AG04449 (cell line): ENCODE measurements at regions not wholly inside any gene's neighbourhood (a gene's known extent, or its start where the extent isn't known, plus 50 kb on each side); places are given as distances from the start of the nearest gene placed in this dataset.

Experiments
- CTCF ChIA-PET: fragments of 350-600 bp; formaldehyde crosslinking; extraction: SDS; loops from one replicate; lab custom pipeline; 2021; ENCODE audit warnings: antibody characterized with exemption; lab: Yijun Ruan, JAX
- POLR2A ChIA-PET: fragments of 400-600, 350-600 bp; formaldehyde crosslinking; extraction: SDS; loops from one replicate; lab custom pipeline; 2020; ENCODE audit warnings: antibody characterized with exemption, inconsistent platforms; lab: Yijun Ruan, JAX
- DNase-seq: peaks from one replicate; pipeline ENCODE4 v3.0.0-alpha.2; 2010; ENCODE audit warnings: low read depth, low spot score
- H3K4me3 ChIP-seq: 2 replicates; pipeline ENCODE4 v1.5.1; 2011; ENCODE audit warnings: low read depth, mild to moderate bottlenecking, control low read depth, low read length
- CTCF ChIP-seq: IDR thresholded peaks from one replicate; pipeline ENCODE4 v1.5.1; 2011; ENCODE audit warnings: mild to moderate bottlenecking, moderate library complexity, low read length, control low read depth, inconsistent platforms; ENCODE audit not compliant: insufficient read depth; ENCODE audit errors: missing control alignments

- no peak for DNase-seq
- H3K4me3 ChIP-seq: no peak overlapping the region
- POLR2A ChIA-PET: no interaction called here
- CTCF ChIA-PET: no interaction called here
- TF ChIP-seq CTCF: no peak
These were observed 402.7 kb upstream of the ADGRL2 start for GRCh38 chr1:81398041-81398440.

GRCh38 chr1:81392526-81393226 is 408.1 kb upstream of the ADGRL2 start:
- ChIA-PET POLR2A (no interaction called here), CTCF (no interaction called here)
- TF ChIP-seq CTCF: no peak
- no peak for DNase-seq
- H3K4me3 ChIP-seq: no peak overlapping the region

GRCh38 chr1:81391125-81391828 is 409.5 kb upstream of the ADGRL2 start:
- no peak overlapping the region for H3K4me3 ChIP-seq
- no peak for TF ChIP-seq CTCF
- POLR2A ChIA-PET: no interaction called here
- CTCF ChIA-PET: no interaction called here
- no peak for DNase-seq

- TF ChIP-seq CTCF: no peak
- ChIA-PET CTCF (no interaction called here), POLR2A (no interaction called here)
These were observed 412.3 kb upstream of the ADGRL2 start for GRCh38 chr1:81388435-81388834.

GRCh38 chr1:81387446-81387845 is 413.3 kb upstream of the ADGRL2 start:
- no peak for DNase-seq
- ChIA-PET CTCF (no interaction called here), POLR2A (no interaction called here)
- no peak overlapping the region for H3K4me3 ChIP-seq
- no peak for TF ChIP-seq CTCF

More at GRCh38 chr1:81388435-81388834, 412.3 kb upstream of the ADGRL2 start:
- H3K4me3 ChIP-seq: no peak overlapping the region
- no peak for DNase-seq

- H3K4me3 ChIP-seq: no peak overlapping the region
- CTCF ChIA-PET: no interaction called here
- POLR2A ChIA-PET: no interaction called here
- TF ChIP-seq CTCF: no peak
- DNase-seq: no peak
These were observed 418.2 kb upstream of the ADGRL2 start for GRCh38 chr1:81382561-81382960.
